ENCODE measurements at regions not wholly inside any gene's neighbourhood (a gene's known extent, or its start where the extent isn't known, plus 50 kb on each side); places are given as distances from the start of the nearest gene placed in this dataset.

- no peak for DNase-seq (ENCODE audit: low read depth)
Observed at GRCh38 chr13:30845297-30846214, 60.5 kb upstream of the MEDAG start.

GRCh38 chr13:30846311-30846710, 59.8 kb upstream of the MEDAG start:
- DNase-seq (ENCODE audit: low read depth), result no peak

GRCh38 chr13:30846866-30847265, 59.2 kb upstream of the MEDAG start:
- DNase-seq (ENCODE audit: low read depth), result no peak

GRCh38 chr13:30847650-30848307, 58.3 kb upstream of the MEDAG start:
- DNase-seq (ENCODE audit: low read depth), result no peak

GRCh38 chr13:30848332-30849027, 57.6 kb upstream of the MEDAG start:
- DNase-seq (ENCODE audit: low read depth), result no peak

- DNase-seq (ENCODE audit: low read depth), result no peak
Observed at GRCh38 chr13:30849611-30850010, 56.5 kb upstream of the MEDAG start.

- no peak for DNase-seq (ENCODE audit: low read depth)
Observed at GRCh38 chr13:30850204-30850866, 55.7 kb upstream of the MEDAG start.

- no peak for DNase-seq (ENCODE audit: low read depth)
Observed at GRCh38 chr13:30850867-30851211, 55.2 kb upstream of the MEDAG start.

GRCh38 chr13:30851697-30852096, 54.4 kb upstream of the MEDAG start:
- DNase-seq (ENCODE audit: low read depth), result no peak

- no peak for DNase-seq (ENCODE audit: low read depth)
Observed at GRCh38 chr13:30855569-30855968, 50.5 kb upstream of the MEDAG start.

GRCh38 chr13:30856005-30856790, 49.9 kb upstream of the MEDAG start:
- DNase-seq (ENCODE audit: low read depth), result no peak

Measured in activated T-cell treated with anti-CD3 and anti-CD28 coated beads for 1 hour (primary cell).